Mesodermal cell (in vitro differentiated cells): ENCODE measurements at regions not wholly inside any gene's neighbourhood (a gene's known extent, or its start where the extent isn't known, plus 50 kb on each side); places are given as distances from the start of the nearest gene placed in this dataset.

ENCODE experiments used
- H3K27ac ChIP-seq: 2 replicates; pipeline ENCODE4 v1.7.0; 2013; ENCODE audit warnings: mild to moderate bottlenecking, low read depth, low read length, moderate library complexity; ENCODE audit not compliant: severe bottlenecking
- H3K36me3 ChIP-seq: 2 replicates; pipeline ENCODE4 v1.7.1; 2013; ENCODE audit warnings: mild to moderate bottlenecking, low read length, moderate library complexity; ENCODE audit not compliant: control insufficient read depth, insufficient read depth
- H3K4me1 ChIP-seq: one replicate; pipeline ENCODE4 v1.7.1; 2013; ENCODE audit warnings: mild to moderate bottlenecking, low read length; ENCODE audit not compliant: insufficient read depth, control insufficient read depth, poor library complexity, severe bottlenecking
- H3K4me3 ChIP-seq: 2 replicates; pipeline ENCODE4 v1.7.0; 2013; ENCODE audit warnings: low read length, control low read depth, mild to moderate bottlenecking; ENCODE audit not compliant: insufficient read depth, poor library complexity, severe bottlenecking; ENCODE audit errors: extremely low read depth
- H3K9me3 ChIP-seq: 2 replicates; pipeline ENCODE4 v1.7.1; 2013; ENCODE audit warnings: mild to moderate bottlenecking, low read length, moderate library complexity; ENCODE audit not compliant: control insufficient read depth
- whole genome bisulfite sequencing, 2 experiments: methylation state at CpG; one replicate each; pipeline ENCODE4 v1.1.5; 2013; ENCODE audit warnings: missing lambda C conversion rate in 2 of 2; ENCODE audit not compliant: insufficient coverage in 2 of 2; 5-methylcytosine and 5-hydroxymethylcytosine counted together

DNA sequence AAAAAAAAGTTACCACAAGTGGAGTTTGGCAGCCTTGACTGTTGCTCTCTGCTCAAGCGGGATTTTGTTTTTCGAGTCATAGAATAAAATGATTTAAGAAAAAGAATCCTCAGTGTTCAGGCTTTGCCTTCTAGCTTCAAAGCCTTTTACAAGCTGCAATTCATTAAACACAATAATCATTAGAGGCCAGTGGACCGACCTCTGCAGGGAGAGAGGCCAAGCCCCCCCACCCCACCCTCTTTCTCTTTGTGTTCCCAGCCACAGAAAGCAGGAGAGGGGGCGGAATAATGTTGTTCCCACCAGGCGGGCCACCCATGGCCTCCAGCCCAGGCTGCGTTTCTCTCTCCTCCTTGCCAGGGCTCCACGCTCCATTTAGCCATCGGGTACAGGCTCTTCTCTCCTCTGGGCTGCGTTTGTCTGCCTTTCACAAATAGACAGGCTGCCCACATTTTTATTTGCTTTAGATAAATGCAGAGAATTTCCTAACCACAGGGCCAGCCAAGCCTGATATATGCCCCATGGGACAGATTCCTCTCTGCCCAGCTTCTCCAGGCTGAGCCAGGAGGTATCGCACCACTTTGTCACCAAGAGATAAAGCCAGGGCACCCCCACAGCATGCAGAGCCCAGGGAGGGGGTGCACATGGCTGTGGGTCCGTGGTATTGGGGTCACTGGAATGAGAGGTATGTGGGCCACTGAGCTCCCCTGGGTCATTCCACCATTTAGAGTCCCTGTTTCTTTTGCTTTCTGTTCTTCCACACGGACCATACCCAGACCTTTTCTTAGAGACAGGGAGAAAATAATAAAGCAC lies 318.8 kb downstream of the PIK3R1 start:
- Histone ChIP-seq H3K27ac (no peak overlapping the region), H3K4me1 (no peaks in the 10 kb centered on the region), H3K4me3 (no peak overlapping the region), H3K9me3 (no peaks in the 10 kb centered on the region), H3K36me3 (no peaks in the 10 kb centered on the region)
- 65 to 66% methylated on average over 7 to 8 of the region's 12 CpGs for WGBS, 2 experiments

- WGBS, 2 experiments, result 87 to 91% methylated on average over 3 to 5 of the region's 8 CpGs
- H3K4me1 ChIP-seq, result no peaks in the 10 kb centered on the region
- H3K27ac ChIP-seq, result no peak overlapping the region
- no peaks in the 10 kb centered on the region for H3K36me3 ChIP-seq
- H3K4me3 ChIP-seq, result no peak overlapping the region
- no peaks in the 10 kb centered on the region for H3K9me3 ChIP-seq
Measured at GRCh38 chr5:68534956-68535520, 319.5 kb downstream of the PIK3R1 start.

DNA sequence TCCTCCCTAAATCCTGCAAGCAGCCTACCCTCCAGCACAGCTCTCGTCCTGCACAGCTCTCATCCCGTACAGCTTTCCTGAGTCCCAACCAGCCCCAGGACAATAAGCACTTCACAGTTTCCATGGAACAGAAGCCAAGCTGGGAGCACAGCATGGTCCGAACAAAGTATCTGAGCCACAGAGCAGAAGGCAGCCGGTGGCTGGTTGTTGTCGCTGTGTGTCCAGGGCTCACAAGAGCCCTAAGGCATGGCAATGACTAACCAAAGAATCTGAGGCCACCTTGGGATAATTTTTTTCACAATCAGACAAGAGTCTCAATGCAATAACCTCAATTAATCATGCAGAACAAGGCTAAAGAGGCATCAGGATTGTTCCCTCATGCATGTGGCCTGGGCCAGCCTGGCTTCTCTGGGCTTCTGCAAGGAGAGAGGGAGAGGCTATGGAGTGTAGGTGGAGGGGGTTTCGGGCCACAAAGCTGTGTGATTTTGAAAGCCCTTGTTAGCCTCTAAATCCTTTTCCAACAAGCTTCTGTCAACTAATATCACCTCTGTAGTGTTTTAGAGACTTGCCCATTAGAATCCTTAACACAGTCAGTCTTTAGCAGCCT lies 323.4 kb downstream of the PIK3R1 start:
- no peaks in the 10 kb centered on the region for H3K36me3 ChIP-seq
- no peak overlapping the region for H3K27ac ChIP-seq
- no peak overlapping the region for H3K4me3 ChIP-seq
- H3K9me3 ChIP-seq, result no peaks in the 10 kb centered on the region
- 84 to 85% methylated on average over 3 to 4 of the region's 6 CpGs for WGBS, 2 experiments
- no peaks in the 10 kb centered on the region for H3K4me1 ChIP-seq

DNA sequence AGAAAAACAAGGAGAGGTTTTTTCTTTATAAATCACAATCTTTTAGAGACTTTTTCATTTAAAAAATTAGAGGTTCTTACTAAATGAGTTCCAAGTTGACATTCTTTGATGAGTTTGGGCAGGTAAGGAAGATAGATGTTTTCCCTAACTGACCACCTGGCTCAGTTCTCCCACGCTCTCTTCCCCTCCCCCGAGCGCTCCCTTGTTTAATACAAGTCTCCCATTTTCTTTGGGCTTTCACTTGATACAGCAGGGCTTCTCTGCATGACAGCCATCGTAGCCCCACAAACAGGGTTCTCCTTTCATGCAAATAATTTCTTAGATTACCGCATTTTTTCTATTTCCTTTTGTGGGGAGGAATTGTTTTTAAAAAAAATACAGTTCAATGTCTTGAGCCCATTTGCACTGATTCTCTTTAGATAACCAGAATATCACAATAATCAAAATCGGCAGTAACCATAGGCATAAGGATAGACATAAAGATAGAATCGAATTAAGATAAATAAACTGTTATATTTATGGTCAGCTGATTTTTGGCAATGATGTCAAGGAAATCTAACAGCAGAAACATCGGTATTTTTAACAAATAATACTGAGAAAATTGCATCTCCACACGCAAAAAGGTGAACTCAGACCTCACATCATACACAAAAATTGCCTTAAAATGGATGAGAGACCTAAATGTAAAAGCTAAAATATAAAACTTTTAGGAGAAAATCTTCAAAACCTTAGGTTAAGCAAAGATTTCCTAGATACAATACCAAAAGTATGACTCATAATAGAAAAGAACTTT lies 325.4 kb downstream of the PIK3R1 start:
- WGBS, 2 experiments, result 40 to 97% methylated on average over 1 to 3 of the region's 9 CpGs
- Histone ChIP-seq H3K36me3 (no peaks in the 10 kb centered on the region), H3K9me3 (no peaks in the 10 kb centered on the region), H3K4me1 (peaks cover 3% of the 10 kb centered on the region), H3K4me3 (no peak overlapping the region), H3K27ac (no peak overlapping the region)

- Histone ChIP-seq H3K4me3 (no peak overlapping the region), H3K36me3 (no peaks in the 10 kb centered on the region), H3K4me1 (peaks cover 3% of the 10 kb centered on the region), H3K27ac (no peak overlapping the region), H3K9me3 (no peaks in the 10 kb centered on the region)
- WGBS, 2 experiments, result 60% methylated on average over 1 of the region's 1 CpG; no CpG with 5 or more reads in 1 of the 2 experiments
Measured at GRCh38 chr5:68542207-68542606, 326.7 kb downstream of the PIK3R1 start.

GRCh38 chr5:68543212-68543611 lies 327.7 kb downstream of the PIK3R1 start:
- Histone ChIP-seq H3K9me3 (no peaks in the 10 kb centered on the region), H3K36me3 (no peaks in the 10 kb centered on the region), H3K4me1 (peaks cover 3% of the 10 kb centered on the region), H3K4me3 (no peak overlapping the region), H3K27ac (no peak overlapping the region)
- 100% methylated on average over 1 of the region's 2 CpGs for WGBS, 2 experiments

GRCh38 chr5:68544091-68544647 lies 328.6 kb downstream of the PIK3R1 start:
- Histone ChIP-seq H3K4me3 (no peak overlapping the region), H3K36me3 (no peaks in the 10 kb centered on the region), H3K9me3 (no peaks in the 10 kb centered on the region), H3K4me1 (peaks cover 6% of the 10 kb centered on the region), H3K27ac (no peak overlapping the region)
- WGBS, 2 experiments, result 88 to 94% methylated on average over 6 to 8 of the region's 8 CpGs

DNA sequence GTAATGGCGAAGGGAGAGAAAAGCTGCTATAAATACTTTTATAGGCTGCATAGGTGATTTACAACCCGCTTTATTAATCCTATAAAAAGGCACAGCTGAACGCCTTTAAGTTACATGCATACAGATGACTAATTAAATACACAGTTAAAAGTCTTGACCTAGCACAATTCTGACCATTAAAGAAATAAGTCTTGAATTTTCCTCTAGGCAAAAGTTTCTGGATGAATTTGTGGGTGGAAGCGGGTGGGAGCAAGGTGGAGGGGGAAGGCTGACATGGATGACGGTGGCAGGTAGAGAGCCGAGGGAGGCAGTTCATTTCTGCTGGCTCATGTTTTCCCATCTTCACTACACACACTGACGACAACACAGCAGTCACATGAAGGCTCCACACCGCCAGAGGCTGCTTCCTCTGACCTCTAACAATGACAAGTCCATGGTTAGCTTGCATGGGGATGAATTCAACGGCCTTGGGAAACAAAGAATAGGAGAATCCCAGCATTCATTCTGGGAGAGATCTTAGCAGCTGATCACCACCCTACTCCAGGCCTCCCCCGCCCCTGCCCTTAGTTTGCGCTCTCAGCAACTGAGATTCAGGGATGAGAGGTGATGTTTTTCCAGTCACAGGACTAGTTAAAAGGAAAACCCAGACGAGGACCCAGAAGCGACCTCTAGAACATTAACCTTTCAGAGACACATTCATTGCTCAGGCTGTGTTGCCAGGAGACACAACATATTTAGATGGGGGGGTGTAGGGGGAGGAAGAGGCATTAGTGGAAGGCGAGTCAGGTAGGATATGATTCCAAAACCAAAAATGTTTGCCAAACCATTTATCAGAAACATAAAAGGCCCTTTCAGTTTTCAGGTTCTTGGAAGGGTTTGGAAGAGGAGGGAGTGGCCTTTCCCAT lies 329.3 kb downstream of the PIK3R1 start:
- H3K36me3 ChIP-seq, result no peaks in the 10 kb centered on the region
- no peak overlapping the region for H3K27ac ChIP-seq
- peaks cover 8% of the 10 kb centered on the region for H3K4me1 ChIP-seq
- H3K9me3 ChIP-seq, result no peaks in the 10 kb centered on the region
- 90 to 100% methylated on average over 4 to 6 of the region's 14 CpGs for WGBS, 2 experiments
- H3K4me3 ChIP-seq, result no peak overlapping the region

- peaks cover 8% of the 10 kb centered on the region for H3K4me1 ChIP-seq
- no peak overlapping the region for H3K4me3 ChIP-seq
- H3K9me3 ChIP-seq, result no peaks in the 10 kb centered on the region
- H3K36me3 ChIP-seq, result no peaks in the 10 kb centered on the region
- 73 to 82% methylated on average over 6 of the region's 7 CpGs for WGBS, 2 experiments
- no peak overlapping the region for H3K27ac ChIP-seq
Measured at GRCh38 chr5:68545636-68546295, 330.2 kb downstream of the PIK3R1 start.
